Hematopoietic multipotent progenitor cell treated with erythropoietin and hydrocortisone succinate and interleukin-3 and kit ligand, for 6 days (in vitro differentiated cells): ENCODE measurements at regions not wholly inside any gene's neighbourhood (a gene's known extent, or its start where the extent isn't known, plus 50 kb on each side); places are given as distances from the start of the nearest gene placed in this dataset.

Experiments used
- DNase-seq: peaks from one replicate; pipeline ENCODE4 v3.0.0-alpha.2; 2015

DNA sequence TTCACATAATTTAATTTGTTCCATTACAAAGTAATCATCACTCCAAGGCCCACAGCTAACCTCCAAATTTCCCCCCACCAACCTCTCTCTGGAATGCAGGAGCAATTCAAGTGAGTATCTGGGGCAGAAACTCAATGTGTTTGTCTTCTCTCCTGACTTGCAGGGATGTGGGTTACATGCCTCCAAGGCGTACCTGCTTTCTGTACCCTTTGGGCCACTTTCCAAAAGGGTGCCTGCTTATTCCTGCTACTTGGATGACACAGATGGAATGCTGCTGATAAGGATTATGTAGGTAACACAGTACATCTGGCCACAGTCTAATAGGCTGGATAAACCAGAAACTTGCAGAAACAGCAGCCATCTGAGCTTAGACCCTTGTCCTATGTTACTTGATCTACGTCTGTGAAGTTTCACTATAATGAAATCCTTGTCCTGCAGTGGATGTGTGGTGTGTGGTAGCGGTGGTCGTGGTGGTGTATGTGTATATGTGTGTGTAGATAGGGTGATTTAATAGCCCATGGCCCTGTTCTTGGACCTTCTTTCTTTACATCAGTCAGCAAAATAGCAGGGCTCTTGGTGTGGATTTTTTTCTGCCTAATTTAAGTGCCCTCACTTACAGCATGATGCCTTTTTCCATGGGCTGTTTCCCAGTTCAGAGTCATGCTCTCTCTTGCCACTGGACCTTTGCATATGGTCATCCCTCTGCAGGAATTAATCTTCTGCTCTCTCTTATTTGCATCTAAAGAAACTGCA, 175.9 kb downstream of the ZDHHC21 start:
- no peak for DNase-seq

DNA sequence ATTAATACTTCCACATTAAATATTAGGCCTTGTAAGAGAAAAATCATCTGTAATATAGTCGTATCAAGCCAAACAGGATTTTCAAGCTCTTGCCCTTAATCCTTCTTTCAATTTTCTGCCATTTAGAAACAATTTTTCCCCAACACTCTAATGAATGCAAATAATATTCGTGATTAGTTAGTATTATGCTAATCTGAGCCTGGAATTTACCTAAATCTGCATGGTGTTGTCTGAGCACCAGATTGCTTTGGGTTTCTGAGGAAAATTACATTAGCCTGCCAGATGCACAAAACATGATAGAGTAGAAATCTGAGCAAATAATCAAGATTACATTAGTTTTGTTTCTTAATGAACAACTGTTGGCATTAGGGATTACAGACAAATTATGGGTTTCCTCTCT, 176.6 kb downstream of the ZDHHC21 start:
- no peak for DNase-seq

DNA sequence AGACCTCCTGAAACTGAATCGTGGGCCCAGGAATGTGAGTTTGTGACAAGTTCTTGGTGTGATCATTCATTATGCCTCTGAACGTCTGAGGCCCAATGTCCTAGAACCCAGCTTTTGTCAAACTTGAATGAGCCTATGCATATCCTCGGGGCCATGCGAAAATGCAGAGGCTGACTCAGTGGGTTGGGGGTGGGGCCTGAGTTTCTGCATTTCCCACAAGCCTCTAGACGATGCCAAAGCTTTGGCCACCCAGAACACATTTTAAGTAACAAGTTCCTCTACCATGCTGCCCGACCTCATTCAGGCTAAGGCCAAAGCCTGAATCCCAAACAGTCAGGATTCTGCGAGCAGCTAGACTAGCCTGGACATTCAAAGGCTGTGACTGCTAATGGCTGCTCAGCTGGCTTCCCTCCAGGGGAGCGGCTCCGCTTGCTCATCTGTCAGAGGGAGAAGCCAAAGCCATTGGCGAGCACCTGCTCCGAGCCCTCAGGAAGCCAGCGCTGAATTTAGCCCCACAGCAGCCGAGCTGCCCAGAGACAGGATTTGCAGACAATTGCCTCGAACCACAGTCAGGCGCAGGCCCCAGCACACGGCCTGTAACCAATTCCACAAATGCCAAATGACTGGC, 177.5 kb downstream of the ZDHHC21 start:
- no peak for DNase-seq

DNA sequence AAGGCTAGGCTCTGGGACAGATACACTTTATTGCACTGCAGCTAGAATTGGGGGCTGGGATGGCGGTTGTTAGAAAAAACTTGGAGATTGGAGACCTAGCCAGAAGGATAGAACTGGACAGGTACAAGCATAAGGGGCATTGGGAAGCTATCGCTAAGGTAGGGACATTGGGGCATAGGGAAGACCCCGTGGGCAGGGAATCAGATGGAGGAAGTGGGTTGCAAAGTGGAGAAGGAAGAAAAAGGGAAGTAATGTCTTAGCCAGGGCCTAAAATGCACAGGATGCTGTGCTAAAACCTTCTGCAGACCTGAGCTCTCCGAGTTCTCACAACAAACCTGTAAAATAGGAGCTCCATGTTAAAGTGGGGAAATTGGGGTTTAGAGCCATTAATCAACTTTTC, 178.2 kb downstream of the ZDHHC21 start:
- no peak for DNase-seq

DNA sequence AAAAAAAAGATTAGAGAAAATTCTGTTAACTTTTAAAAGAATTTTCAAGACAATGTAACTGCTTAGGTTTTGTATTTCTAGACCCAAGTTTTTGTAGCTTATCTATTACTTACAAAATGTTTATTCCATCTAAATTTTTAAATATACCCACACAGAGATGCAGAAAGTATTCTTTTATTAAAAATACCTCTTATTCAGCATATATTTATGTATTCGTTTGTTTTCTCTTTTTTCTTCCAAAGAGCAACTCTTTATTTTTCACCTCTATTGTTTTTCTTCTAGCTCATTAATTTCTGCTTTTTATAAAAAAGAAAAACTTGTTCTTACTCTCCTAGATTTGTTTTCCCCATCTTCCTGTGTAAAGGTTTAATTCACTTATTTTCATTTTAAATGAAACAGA, 180.3 kb downstream of the ZDHHC21 start:
- DNase-seq = no peak

DNA sequence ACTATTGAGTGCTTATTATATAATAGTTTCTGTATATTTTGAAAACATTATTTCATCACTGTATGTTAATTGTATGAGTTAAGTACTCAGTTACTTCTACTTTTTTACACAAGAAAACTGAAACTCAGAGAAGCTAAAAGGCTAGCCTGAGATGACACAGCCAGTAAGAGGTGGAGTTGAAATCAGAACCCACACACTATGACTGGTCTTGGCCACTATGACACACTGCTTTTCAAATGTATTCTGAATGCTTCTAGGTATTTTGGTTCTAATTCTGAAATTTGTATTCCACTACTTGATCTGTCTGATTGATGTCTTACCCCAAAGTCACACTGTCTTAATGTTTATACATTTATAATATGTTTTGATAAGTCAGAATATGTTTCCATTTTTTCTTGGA, 181.8 kb downstream of the ZDHHC21 start:
- DNase-seq = no peak

DNA sequence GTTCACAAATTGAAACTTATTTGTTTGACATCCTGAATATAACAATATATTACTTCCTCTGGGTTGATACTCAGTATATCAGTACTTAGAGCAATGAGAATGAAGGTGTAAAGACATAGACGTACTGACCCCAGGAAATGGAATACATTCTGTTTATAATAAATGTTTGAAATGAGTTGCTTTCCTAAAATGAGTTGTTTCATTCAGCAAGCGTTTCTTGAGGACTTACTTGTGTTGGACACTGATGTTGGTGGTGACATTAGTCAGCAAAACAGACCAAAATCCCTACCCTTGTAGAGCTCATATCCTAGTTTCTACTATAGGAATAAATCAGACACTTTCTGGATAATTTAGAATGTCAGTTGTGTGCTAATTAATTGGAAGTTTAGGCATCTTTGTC, 184.3 kb downstream of the ZDHHC21 start:
- no peak for DNase-seq

DNA sequence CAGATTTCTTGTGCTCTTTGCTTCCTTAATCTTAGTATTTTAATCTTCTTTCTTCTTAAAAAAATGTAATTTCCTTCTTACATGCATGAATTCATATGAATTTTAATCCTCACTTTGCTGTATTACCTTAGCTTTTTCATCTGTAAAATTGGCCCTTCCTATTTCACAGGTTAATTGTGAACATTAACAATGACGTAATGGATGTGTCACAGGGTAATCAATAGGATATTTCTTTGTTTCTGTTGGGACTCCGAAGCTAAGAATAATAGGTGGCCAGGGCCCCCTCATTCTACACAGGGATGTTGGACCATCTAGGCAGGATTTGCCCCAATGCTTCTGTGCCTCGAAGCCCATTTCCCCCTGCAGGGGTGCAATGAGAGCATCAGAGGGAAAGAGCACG, 187.4 kb upstream of the NFIB start:
- no peak for DNase-seq

DNA sequence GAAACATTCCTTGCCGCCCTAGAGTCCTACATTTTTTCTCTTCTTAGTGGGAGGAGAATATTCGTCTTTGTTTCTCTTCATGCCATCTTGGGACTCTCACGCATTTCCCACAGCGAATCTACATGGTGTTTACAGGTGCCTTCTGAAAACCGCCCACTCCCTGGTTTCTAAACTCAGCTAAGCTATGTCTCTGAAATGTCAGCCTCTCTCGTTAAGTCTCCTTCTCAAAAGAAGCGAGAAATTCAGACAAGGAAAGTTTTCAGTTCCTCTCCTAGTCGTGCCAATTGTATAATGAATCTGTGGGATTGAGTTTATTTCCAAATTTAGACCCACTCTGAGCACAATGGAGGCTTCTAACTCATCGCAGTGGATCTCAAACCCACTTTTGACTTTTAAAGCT, 186.8 kb upstream of the NFIB start:
- no peak for DNase-seq

DNA sequence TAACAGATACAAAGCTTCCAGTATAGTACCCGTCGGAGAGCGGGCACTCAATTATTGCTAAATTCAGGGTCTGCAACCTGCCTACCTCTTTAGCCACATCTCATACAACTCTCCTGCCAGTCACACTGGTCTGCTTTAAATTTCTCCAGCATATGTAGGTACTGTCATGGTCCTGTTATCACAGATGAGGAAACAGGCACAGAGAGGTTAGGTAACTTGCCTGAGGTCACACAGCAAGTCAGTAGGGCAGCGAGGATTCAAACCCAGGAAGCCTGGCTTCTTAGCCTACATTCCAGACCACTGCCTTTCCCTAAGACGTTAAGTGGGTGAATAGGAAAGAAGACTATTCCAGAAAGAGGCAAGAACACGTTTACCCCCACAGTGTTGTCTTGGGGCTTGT, 186.0 kb upstream of the NFIB start:
- DNase-seq = no peak

DNA sequence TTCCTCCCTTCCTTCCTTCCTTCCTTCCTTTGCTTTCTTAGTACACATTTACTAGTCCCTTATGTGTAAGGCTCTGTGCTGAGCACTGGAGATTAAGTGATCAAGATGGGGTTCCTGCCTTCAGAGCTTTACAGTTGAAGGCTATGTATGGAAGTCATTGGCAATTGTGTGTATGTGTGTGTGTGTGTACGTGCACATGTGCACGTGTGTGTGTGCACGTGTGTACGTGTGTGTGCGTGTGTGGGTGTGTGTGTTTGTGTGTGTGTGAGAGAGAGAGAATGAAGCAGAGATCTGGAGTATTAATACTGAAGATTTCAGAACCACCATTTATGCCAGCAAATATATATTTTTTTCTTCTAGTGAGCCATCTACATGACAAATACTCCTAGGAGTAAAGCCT, 184.9 kb upstream of the NFIB start:
- no peak for DNase-seq

DNA sequence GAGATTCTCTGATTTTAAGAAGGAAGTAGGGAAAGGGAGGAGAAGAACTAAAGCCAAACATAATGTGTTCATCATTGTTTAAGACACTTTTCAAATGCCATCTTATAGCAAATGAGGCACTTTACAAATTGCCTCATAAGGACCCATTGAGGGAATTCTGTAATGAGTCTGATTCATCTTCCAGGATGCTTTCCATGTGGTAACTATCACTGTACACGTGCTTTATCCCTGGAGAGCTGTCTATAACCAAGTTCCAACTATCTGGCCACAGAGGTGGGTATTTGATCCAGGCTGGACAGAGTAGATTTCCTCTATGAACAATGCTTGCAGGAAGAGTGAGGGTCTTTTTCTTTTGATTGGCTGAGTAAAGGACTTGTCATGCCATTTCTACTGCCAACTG, 183.5 kb upstream of the NFIB start:
- no peak for DNase-seq

DNA sequence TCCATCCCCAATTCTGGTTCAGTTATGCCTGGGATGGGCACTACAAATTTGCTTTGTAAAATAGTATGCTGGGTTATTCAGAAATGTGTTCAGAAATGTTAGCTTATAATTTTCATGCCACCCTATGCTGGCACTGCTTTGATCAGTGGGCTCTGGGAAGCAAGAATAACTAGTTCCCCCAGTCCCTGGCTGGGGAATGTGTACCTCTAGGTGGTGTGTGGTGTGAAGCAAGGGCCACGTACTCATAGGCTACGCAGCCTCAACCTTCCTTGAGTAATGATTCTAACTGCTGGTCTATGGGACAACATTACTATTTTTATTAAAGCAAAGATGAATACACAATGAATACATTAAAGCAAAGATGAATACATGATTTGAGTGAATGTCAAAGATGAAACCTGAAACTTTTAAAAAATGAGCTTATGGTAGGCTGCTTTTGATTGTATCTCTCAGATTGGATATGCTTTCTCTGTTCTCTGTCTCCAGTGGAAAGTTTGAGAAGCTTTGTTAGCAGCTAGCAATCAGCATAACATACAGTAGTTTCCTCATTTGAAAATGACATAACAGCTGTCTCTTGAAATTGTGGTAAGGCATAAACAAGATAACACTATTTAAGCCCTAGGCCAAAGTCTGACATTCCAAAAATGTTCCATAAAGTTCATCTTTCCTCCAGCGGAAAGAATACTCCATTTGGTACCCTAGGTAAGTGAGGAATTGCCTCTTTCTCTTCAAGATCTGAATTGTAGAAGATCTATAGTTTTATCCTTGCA, 174.7 kb upstream of the NFIB start:
- no peak for DNase-seq

DNA sequence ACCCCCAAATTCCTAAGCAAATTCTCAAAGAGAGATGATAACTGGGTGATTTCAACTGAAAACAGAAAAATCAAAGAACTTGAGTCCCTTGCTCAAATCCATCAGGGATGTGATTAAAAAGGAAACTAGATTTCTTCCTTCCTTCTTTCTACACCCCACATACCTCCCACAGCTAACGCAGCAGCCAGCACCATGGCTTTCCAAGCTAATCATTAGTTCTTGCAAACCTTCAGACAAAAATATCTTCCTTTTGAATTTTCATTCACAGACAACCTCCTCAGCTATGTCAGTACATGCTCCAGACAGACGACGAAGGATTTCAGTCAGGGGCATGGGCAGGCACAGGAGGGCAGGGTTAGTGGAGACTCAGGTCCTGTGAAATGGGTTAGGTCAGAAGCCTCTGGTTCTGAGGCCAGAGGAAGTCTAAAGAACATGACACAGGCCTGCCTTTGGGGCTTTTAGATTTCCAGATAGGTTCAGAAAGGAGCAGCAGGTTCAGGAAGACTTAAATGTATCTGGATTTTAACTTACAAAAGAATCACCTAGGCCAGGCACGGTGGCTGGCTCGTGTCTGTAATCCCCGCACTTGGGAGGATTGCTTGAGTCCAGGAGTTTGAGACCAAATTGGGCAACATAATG, 173.7 kb upstream of the NFIB start:
- no peak for DNase-seq

DNA sequence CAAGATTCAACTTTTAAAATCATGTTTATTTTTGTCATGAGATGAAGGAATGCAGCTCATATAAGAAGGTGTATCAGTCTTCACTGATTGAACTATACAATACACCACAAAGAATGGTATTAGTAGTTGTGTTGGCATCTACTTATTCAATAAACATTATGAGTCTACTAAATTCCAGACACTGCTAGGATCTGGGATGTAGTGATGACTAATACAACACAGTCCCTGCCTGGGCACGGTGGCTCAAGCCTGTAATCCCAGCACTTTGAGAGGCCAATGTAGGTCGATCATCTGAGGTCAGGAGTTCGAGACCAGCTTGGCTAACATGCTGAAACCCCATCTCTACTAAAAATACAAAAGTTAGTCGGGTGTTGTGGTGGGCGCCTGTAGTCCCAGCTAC, 171.4 kb upstream of the NFIB start:
- DNase-seq = no peak

DNA sequence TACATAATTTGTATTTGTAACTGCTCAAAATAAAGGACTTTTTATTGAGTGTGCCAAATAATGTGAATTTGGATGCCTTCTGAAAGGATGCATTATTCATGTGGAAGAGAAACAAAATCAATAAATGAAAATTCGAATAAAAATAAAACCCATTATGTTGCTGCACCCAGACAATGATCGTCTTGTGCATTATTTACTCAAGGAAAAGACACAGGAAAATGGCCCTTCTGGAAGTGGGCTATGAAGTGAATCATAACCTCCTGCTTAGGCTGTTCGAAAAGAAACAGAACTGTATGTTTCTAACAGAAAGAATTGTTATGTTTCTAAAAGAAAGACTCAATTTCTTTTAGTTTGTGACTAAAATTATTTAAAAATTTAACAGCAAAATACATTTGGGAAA, 168.9 kb upstream of the NFIB start:
- DNase-seq = no peak

DNA sequence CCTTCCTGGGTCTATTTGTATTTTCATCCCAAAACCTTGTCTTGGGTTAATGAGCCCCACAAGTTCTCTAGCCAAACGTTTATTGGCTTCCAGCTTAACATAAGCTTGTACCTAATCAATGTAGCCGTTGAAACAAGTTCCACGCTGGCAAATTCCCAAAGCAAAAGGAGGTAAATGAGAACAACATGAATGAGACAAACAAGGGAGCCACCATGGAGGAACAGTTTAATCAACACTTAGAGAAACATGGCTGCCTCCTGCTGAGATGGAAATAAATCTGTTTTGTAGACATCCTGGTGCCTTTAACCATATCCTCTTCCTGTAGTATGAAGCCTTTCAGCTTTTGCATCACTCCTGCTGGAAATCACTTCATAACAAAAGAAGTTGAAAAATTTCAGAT, 166.6 kb upstream of the NFIB start:
- DNase-seq = no peak

DNA sequence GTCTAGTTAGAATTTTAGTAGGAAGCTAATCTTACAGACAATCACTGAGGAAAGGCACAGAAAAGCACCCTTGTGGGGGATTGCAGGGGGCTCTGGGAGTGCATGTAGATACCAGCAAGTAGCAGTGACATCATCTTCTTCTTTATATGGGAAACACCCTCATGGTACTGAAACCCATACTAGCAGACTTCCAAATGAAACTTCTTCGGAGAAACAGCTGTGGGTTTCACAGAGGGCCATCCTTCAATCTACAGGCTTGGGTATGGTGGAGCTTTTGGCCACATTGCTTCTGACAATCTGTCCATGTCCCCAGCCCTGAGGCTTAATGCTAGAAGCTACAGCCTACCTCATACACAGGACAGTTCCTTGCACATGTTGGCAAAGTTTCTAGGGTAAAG, 165.2 kb upstream of the NFIB start:
- no peak for DNase-seq

DNA sequence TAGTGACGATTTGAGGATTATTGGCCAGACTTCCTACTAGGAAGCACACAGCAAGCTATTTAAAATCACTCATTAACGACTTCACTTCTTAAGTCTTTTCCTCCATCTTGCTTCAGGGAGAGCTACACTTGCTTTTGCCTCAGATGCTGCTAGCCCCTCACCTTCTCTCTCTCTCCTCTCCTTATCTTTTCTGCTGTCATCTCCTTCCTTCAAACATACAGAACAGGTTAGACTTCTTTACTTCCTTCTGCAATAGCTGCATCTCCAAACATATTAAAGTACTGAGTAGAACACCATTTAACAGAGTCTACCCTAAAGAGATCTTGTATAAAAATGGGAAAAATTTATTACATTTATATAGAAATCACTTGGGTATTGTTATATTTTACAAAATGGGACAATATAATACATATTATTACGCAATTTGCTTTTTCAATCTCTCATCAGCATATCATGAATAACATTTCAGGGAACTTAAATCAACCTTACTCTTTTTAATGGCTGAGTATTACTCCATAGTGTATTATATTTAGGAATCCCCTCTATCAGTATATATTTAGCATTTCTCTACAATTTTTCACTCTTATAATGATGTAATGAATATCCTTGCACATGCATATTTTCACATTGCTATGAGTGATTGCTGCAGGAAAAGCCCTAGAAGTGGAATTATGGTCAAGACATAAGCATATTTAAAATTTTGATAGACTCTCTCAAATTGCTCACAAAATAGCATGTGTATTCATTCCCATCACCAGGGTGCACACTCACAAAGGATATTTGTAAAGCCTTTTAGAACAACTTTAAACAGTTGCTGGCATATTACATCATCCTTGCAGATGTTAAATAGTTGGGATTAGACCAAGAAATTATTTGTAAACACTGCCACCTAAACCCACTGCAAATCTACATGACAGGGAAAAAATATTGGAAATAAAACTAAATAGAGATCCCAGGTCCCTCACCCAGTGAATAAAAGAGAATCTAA, 164.5 kb upstream of the NFIB start:
- no peak for DNase-seq

DNA sequence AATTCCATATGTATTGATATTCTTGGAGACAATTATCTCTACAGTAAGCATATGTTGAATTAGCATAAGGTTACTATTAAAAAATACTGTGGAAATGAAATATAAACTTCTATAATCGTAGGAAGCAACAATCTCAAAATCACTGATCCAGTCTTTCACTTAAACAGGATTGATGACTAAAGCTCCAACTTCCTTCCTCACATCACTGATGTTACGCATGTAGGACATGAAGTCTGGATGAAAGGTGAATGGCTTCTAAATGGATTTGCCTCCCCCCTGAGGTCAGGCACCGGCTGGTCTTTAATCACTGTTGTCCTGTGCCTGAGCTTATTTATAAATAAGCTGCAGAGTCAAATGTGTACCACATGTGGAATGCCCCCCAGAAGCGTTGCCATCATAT, 157.1 kb upstream of the NFIB start:
- DNase-seq = no peak

DNA sequence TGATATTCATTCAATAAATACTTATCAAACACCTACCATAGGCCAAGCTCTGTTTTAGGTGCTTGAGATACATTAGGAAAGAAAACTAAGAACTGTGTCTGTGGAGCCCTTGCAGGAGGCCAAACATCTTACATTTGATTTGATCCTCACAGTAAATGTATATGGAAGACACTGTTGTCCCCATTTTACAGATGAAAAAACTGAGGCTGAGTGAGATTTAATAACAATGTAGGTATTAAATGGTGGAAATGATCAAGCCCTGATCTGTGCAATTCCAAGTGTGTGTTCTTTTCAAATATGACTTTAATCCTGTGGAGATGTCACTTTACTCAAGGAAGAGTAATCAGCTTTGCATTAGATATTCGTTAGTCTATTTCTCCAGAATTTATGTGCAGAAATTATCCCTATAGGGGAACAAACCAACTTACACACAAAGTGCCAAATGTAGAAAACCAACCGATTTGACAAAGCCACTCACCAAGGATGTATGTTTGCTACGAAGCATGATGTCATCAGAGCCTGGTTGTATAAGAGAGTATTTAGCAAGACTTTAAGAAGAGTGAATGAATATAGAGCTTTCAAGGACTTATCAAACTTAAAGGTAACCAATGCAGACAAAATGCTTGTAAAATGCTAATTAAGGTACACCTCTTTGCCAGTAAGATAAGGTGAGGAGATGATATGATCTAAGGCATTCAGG, 153.9 kb upstream of the NFIB start:
- no peak for DNase-seq

DNA sequence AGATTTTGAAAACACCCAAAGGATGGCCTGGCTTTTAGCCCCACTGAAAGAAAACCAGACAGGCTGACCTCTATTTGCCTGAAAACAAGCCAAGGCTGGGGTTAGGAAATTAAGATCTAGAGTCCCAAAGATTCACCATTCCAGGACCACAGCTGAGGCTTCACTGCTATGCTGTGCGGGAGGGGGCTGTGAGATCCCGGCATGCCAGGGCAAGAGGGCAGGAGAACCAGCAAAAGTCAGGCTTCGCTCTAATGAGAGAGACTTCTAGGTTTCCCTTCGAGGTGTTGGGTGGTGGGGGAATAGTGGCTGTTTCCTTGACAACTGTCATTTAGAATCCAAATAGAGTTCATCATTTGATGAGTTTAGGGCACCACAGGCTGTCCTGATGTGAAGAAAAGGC, 152.9 kb upstream of the NFIB start:
- no peak for DNase-seq
